CD4-positive, alpha-beta T cell treated with Interleukin-21 for 1 hour (primary cell): ENCODE measurements at regions not wholly inside any gene's neighbourhood (a gene's known extent, or its start where the extent isn't known, plus 50 kb on each side); places are given as distances from the start of the nearest gene placed in this dataset.
"Not testable (repeated sequence)": the region's sequence is repeated elsewhere in the genome, so short reads cannot be mapped to it uniquely, and the experiment has no call there.

Experiments
- DNase-seq: peaks from one replicate; pipeline ENCODE4 v3.0.0-alpha.2; 2020

- DNase-seq: no peak
These were observed 171.8 kb upstream of the S1PR3 start for GRCh38 chr9:88819476-88819875.

DNA sequence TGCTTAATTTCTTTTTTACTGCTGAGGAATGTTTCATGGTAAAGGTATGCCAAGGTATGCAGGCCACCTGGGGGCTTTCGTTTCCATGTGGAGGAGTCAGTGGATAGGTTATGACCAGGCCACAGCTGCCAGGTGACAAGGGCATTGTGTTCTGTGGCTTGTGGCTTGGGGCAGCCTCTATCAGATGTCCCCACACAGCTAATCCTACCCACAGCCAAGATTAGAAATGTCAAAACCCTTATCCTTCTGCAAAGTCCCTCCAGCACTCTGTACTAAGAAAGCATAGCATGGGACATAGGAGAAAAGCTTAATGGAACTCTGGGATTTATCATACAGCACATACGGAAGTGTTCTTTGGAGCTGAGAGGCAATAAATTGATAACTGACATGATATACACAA, 171.2 kb upstream of the S1PR3 start:
- DNase-seq: no peak

DNA sequence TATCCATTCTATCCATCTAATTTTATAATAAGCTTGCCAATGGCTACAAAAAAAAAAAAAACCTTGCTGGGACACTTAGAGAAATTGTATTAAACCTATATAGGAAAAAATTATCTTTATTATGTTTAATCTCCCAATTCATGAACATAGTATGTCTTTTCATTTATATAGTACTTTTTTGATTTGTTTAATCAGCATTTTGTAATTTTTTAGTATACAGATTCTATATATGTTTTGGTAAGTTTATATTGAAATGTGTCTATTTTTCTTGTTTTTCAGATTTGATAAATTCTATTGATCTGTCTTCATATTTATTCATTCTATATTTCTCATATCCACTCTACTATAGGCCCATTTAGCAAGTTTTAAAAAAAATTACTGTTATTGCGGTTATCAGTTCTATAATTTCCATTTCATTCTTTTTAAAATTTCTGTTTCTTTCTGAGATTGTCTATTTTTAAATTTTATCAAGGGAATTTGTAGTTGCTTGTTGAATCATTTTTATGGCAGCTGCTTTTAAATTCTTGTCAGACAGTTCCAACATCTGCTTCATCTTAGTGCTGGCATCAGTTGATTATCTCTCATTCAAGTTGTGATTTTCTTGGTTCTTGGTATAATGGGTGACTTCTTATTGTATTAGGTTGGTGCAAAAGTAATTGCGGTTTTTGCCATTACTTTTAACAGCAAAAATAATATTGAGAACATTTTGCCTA, 170.1 kb upstream of the S1PR3 start:
- DNase-seq: no peak

DNA sequence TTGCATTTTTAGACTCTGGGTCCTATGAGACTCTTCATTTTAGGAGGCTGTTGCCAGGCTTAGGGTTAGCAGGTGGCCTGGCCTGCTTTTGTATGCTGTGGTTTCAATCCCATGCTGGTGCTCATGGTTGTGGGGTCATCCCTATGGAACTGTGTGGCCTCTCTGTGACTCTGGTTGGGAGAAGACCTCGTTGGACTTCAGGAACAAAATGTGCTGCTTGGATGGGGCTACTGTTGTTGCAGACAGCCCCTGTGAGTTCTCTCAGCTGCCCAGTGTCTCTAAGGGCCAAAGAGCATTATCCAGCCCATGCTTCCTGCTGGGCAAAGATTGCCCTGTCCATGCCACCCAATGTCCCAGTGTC, 169.5 kb upstream of the S1PR3 start:
- no peak for DNase-seq

- no peak for DNase-seq
These were observed 166.6 kb upstream of the S1PR3 start for GRCh38 chr9:88824711-88825110.

GRCh38 chr9:88826181-88826580, 165.1 kb upstream of the S1PR3 start:
- no peak for DNase-seq

- DNase-seq: no peak
These were observed 164.5 kb upstream of the S1PR3 start for GRCh38 chr9:88826771-88827181.

DNA sequence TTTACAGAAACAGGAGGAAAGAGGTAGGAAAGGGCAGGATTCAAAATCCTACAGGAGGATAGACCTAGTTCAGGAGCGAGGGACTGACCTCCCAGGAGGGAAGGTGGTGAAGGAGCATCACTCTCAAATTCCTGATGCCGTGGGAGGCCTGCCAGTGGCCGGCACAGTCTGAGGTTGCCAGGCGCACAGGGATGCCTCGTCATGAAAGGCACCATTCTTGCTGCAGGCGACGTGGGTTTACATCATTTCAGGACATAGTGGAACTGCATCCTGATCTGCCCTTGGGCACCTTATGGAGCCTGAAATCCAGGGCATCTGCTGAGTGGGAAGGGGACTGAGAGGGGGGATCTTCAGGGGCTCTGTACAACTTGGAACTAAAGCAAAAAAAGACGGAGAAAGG, 163.2 kb upstream of the S1PR3 start:
- DNase-seq: no peak

GRCh38 chr9:88828492-88828974, 162.7 kb upstream of the S1PR3 start:
- no peak for DNase-seq

DNA sequence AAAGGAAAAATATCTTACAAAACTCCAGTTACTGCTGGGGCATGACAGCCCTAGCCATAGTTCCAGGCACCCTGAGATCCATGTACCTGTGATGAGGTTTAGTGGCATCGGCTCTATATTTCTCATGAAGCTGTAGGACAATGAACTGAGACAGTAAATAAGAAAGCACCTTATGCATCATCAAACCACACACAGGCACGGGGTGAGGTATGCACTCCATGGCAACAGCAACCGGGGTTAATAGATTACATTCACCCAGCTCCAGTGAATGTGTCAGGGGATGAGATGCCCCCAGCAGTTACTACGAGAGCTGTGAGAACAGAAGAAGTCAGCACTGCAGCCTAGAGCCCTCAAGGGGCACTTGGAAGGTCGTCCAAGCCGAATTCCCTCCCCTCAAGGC, 162.0 kb upstream of the S1PR3 start:
- no peak for DNase-seq

GRCh38 chr9:88831713-88832407, 159.4 kb upstream of the S1PR3 start:
- no peak for DNase-seq

- DNase-seq: no peak
These were observed 157.3 kb upstream of the S1PR3 start for GRCh38 chr9:88833946-88834345.

GRCh38 chr9:88835038-88835466, 156.2 kb upstream of the S1PR3 start:
- DNase-seq: peak; percentile 49

- DNase-seq: no peak
These were observed 155.5 kb upstream of the S1PR3 start for GRCh38 chr9:88835772-88836171.

GRCh38 chr9:88837731-88838130, 153.5 kb upstream of the S1PR3 start:
- DNase-seq: no peak

- not testable (repeated sequence) for DNase-seq
These were observed 141.4 kb upstream of the S1PR3 start for GRCh38 chr9:88849878-88850277.

DNA sequence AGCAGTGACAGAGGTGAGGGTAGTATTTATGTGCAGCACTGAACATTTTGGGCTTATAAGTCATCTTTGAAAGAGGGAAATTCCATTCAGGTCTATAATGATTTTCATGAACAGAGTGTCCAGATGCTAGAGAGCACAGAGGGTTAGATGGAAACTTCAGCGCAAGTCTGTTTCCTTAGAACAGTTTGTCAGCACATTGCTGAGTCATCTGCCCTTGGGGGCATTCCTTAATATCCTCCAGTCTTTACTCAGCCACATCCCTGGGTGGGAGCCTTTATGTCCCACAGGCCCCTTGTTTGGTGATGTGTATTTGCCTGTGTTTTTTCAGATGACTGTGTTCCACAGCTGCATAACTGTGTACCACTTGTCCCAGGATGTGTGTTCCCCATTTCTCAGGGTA, 138.5 kb upstream of the S1PR3 start:
- DNase-seq: no peak

DNA sequence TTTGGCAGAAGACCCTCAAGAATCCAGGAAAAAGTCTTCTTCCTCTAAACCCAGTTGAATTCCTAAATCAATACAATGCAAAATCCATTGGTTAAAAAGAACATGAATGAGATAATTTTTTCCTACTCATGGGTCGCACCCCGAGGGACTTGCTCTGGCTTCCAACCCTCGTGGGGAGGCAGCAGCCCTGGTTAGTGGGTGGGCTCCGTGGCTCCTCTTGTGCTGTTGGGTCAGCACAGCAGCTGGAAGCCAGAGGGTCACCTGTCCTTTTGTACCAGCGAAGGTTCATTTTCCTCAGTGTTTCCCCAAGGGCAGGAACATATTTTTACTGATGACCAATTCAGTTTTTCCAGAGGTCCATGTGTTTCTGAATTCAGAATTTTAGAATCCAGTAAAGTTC, 120.6 kb upstream of the S1PR3 start:
- no peak for DNase-seq

- DNase-seq: no peak
These were observed 119.6 kb upstream of the S1PR3 start for GRCh38 chr9:88871669-88872068.

DNA sequence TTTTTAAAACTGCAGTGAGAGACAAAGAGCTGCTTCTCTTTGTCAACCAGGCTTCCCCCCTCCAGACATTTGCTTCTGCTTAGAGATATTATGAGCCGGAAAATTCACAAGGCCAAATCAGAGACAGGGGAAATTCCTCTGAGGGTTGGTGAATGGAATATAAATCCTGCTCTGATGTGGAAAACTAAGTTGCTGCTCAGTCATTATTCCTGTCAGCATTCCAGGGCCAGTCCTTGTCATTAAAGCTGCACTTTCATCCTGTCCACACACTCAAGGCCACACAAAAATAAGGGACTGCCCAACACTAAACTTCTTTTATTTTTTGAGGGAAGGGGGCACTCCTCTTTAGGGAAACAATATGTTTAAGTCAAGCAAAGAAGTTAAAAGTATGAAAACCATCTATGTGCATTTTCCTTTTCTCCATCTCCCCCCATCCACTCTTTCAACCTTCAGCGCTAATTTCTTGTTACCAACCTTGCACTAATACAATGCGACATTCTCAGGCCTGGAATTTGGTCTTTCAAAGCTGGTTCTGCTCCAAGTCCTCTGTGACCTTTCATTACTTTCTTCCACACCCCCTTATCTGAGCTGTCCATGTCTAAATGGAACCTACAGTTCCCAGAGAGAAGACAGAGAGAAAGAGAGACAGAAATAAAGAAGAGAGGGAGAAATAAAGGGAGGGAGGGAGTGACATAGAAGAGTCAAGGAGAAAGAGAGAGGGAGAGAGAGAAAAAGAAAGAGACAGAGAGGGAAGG, 118.9 kb upstream of the S1PR3 start:
- no peak for DNase-seq

GRCh38 chr9:88873635-88874034, 117.6 kb upstream of the S1PR3 start:
- DNase-seq: no peak

DNA sequence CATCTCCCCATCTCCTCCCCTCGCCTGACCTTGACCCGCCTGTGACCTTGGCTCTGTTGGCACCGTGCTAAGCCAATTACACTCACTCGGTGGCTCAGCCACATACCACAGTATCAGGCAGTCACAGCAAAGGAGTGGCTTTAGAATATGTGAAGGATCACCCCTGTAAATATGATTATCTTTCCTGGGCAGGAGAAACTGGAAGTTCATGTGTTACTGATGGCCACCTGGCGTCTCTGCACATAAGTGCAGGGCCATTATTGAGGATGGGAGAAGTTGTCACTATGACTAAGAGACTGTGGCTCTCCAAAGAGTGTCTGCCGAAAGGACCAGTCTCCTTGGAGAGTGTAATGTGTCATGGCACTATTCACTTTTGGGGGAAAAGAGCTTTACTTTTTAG, 116.9 kb upstream of the S1PR3 start:
- no peak for DNase-seq

GRCh38 chr9:88875400-88876120, 115.7 kb upstream of the S1PR3 start:
- no peak for DNase-seq
